ENCODE measurements at regions not wholly inside any gene's neighbourhood (a gene's known extent, or its start where the extent isn't known, plus 50 kb on each side); places are given as distances from the start of the nearest gene placed in this dataset.

DNA sequence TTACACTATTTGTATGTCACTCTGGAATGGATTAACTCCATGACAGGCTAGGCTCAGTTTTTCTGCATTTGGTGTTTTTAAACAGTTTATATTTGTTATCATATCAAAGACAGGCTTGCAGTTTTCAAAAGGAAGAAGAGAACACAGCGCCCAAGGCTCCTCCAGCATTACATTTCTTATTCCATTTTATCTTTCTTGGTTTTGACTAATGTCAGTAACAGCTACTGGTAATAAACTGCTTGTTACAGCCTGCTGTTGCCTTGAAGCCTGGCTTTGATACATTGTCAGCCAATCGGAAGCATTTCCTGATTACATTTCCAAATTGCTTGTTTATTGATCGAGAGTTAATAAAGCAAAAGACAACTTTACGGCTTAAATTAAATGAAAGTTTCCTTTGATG, 166.0 kb upstream of the MDFIC start:
- ATAC-seq: no peak

DNA sequence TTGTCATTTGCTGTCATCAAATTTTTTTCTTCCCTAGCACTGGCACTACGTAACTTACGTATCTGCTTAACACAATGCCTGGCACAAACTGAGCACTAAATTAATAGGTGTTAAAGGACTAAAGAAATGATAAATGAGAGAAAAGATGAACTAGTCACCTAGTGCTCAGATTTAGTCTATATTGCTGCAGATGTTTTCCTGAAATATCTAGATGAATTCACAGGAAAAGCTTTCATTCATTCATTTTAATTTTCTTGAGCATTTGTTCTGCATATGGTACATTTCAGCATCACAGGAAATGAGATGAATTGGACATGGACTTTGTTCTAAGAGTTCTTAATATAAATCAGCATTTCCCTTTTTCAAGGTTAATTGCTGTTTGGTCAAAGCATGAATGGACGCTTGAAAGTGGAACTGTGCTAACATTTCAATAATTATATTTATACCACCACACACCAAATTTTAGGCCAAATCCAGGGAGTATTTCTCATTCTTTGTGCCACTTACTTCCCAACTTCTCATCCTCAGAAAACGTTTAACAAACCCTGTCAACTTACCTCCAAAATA, 163.2 kb upstream of the MDFIC start:
- ATAC-seq: no peak

DNA sequence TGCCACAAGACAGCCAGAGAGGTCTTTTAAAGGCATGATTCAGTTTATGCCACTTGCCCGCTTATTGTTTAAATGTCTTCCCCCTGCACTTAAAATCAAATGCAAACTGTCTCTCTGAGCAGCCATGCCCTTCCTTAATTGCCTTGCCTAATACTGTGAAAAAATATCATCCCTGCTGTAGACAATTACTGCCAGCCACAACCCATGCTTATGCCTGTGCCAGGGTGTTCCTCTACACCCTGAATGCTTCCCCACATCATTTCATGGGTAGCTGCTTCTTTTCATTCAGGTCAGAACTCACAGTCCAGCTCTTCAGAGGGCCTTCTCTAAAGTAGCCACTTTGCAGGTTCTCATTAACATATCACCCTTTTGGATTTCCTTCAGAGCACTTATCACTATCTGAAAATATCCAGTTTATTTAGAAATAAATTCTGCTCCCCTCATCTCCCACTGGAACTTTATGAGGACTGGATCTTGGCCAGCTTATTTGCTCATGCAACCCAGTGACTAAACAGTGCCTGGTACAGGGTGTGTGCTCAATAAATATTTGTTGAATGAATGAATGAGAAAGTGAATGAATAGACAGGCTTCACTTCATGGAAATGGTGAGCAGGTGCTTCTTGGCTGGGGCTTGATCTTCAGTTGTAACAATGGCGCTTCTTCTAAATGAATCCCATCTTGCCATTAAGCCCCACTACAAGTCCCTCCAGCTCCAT, 162.4 kb upstream of the MDFIC start:
- ATAC-seq: no peak

DNA sequence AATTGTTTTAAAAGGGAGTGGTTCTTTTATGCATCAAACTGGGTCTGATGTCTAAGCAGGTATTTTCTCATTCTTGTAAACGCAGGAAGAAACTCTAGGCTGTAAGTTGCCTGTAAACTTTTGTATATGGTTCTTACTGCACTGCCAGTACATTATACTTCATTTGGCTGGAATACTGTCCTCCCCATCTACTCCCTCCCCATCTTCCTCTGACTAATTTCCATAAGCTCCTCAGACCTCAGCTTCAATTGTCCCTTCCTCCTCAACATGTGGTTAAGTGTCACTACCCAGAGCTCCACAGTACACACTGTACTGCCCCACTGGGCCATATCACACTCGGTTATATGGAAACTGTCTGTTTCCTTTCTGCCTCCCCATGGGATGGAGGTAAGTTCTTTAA, 161.4 kb upstream of the MDFIC start:
- ATAC-seq: no peak

DNA sequence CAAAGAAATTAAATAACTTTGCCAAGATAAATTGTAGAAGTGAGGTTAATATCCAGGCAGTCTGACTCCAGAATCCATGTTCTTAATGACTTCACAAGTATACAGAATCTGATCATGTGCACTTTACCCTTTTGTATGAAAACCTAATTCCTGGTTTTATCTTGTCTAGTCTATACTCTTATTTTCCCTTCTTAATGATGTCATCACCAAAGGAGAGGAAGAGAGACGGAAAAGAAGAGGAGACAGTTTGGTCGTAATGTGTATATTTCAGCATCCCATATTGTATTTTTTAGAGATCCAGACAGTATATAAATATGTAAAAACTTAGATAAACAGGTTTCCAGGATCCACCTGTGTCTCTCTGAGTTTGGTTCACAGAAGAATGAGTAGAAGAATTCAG, 159.9 kb upstream of the MDFIC start:
- ATAC-seq: no peak

DNA sequence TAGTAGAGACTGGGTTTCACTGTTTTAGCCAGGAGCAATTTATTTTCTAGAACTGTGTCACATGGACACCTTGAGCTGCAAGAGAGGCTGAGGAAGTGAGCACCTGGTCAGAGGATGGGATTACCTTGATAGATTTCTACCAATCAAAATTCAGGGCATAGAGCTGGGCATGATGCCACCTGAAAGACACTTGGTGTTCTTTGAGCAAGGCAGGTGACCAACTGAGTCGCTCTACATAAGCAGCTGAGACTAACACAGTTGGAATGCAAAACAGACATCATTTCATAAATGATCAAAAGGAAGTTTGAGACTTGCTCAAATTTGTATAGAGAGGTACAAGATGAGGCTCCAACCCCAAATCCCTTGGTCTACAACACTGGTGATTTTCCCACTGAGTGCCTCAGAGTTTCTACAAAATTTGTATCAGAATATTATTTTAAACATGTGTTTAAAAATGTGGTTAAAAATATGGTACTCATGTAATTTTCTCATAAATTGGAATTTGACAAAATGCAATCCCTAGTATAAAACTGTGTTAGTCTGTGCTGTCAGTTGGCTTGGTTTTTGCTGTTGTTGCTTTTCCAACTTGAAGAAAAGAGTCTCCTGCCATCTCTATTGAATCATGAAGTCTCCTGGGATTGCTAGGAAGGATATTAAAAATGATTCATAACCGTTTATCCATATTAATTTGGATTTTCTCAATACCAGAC, 156.4 kb upstream of the MDFIC start:
- ATAC-seq: no peak

DNA sequence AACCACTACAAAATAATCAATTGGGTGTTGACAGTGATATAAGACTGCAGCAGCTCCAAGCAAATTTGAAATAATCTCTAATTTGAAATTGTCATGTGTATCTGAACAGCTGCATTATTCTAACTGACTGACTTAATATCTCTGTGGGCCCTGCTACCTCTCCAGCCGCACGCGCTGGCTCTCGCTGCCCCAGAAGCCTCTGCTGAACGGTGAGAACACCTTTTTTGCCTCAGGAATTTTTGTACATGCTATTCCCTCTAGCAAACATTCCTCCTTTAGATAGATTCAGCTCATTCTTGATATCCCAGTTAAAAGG, 155.9 kb upstream of the MDFIC start:
- ATAC-seq: no peak

DNA sequence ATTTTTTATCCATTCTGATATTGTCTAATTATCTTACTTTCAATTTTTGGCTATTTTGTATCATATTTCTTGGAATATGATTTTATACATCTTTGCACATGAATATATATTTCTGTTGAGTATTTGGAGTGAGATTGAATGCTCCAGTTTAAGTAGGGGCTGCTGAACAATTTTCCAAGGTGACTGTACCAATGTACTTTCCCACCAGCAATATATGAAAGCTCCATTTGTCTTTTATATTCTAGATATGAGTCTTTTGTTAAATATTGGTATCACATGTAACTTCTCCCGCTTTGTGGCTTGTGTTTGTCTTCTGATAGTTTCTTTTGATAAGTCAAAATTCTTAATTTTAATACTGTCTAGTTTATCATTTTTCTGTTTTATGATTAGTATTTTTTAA, 144.6 kb upstream of the MDFIC start:
- ATAC-seq: no peak

DNA sequence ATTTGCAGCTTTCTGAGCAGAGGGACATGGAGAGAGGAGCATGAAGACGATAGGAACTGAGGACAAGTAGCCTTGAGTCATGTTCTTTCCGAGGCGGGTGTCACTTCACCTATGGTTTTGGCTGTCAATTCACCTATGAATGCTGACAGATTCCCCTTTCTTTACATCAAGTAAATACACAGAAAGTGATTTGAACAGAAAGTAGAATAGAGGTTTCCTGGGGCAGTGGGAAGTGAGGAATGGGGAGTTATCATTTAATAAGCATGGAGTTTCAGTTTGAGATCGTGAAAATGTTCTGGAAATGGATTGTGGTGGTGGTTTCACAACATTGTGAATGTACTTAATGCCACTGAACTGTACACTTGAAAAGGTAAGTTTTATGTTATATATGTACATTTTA, 138.4 kb upstream of the MDFIC start:
- ATAC-seq: no peak

DNA sequence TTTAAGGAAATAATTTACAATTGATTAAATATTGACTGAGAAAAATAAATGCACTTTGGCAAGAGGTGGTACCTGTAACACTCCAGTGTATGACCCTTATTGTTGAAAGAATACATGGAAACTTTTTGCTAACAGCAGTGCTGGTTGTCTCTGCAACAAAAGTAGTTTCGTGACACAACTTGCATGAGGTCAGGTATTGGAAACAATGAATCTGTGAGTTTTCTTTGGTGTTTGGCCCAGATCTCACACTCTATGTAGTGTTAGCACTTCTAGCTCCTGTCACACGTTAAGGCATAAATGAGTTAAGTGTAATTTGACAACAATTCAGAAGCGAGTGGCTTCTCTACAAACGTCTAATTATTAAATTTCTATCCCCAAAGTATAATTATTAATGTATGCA, 137.7 kb upstream of the MDFIC start:
- peak; percentile 30 to 48 for ATAC-seq

DNA sequence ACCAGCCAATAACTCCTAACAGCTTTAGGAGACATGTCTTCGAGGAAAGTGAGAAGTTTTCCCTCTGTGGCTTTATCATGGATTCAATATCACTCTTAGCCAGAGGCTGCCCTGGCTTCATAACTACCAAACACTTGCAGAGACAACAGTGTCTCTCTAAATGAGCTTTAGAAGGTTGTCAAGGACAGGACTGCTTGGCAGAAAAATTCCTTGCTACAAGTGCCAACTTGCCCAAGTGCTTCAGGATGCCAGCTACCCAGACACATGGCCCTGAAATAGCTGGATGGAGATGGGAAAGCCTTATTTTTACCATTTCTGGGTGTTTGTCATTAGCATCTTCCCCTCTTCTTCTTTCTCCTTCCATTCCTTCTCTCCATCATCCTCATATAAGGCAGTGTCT, 137.1 kb upstream of the MDFIC start:
- no peak for ATAC-seq

DNA sequence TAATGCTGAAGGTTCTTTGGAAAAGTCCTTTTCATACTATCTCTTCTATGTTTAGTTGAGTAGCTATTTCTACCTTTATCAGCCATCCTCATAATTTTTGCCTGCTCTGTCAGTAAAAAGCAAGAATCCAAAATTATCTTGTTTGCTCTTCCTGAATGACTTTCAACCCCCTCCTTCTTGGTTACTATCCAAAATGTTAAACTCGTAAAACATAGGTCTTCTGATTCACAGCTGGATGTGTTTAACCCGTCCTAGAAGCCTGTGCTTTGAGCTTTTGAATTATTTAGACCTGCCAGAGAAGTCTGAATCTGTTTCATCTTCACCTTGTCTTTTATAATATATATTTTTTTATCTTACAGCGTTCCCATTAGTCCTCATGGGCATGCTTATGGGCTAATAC, 136.4 kb upstream of the MDFIC start:
- ATAC-seq: no peak

DNA sequence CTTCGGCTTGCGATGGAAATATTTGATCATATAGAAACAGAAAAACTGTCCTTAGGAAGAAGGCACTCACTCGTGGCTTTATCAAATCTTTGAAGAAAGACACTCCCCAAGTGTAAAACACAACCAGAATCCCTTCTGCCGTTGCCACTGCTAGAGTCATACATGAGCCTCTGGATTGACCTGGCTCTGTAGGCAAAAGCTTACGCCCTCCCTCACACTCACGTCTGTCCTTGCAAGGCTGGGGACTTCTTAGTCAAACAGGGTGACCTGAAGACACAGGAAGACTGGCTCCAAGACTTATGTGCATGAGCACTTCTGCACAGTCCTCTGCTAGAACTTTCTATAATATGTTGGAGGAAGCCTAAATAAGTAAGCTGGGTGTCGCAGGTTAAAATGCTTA, 135.4 kb upstream of the MDFIC start:
- ATAC-seq: no peak

DNA sequence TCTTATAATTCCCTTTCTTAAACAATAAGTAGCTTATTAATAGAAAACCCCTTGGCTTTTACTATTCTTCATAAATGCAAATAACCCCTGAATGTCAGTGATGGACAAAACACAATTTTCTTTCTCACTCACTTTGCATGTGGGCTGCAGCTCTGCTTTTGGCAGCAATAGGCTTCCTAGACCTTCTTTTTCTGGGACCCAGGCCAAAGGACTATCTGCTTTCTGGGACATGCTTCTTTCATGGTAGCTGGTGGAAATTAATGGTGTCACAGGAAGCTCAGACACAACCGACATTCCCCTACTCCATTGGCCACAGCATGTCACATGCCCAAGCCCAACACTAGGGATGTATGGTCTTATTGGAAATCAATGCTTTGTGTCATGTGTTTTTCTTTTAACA, 134.3 kb upstream of the MDFIC start:
- ATAC-seq: no peak

DNA sequence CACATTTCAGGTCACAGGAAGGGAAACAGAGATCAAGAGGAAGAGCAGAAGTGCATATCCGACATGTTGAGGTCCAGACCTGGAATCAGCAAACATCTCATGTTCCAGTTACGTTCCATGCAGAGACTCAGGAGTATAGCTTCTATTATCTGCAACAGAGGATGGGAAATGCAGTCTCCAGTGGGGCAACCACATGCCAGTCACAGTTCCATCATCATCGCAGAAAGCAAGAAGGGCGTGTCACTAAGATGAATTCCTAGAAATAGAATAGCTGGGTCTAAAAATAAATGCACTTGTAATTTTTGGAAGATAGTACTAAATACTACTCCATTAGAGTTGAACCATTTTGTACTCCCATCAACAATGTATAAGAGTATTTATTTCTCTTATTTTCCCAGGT, 133.2 kb upstream of the MDFIC start:
- ATAC-seq: no peak

DNA sequence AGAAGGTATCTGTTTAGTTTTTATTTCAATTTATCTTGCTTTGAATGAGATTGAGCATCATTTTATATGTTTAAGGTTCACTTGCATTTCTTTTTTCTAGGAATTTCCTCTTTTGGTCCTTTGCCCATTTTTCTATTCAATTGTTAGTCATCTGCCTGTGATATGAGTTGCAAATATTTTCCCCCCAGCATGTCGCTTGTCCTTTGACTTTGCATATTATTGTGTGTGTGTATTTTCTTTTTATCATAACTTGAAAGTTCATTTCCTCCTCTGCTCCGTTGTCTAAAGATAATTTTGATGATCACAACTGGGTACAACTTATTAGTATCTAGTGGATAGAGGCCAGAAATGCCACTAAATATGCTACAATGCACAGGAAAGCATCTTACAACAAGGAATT, 132.7 kb upstream of the MDFIC start:
- ATAC-seq: no peak

DNA sequence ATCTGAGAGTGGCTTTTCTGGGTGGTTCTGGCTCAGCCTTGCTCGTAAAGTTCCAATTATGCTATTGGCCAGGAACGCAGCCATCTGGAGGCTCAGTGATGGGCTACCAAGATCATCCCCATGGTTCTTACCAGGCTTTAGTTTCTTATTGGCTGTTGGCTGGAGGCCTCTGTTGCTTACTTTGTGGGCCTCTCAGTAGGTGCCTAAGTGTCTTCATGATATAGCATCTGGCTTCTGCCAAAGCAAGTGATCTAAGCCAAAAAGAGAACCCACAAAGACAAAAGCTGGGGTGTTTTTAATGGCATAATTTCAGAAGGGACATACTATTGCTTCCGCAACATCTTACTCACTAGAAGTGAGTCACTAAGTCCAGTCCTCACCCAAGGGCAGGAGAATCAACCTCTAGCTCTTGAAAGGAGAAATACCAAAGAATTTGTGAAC, 132.0 kb upstream of the MDFIC start:
- peak in 1 of 2 donors; percentile 36 for ATAC-seq

DNA sequence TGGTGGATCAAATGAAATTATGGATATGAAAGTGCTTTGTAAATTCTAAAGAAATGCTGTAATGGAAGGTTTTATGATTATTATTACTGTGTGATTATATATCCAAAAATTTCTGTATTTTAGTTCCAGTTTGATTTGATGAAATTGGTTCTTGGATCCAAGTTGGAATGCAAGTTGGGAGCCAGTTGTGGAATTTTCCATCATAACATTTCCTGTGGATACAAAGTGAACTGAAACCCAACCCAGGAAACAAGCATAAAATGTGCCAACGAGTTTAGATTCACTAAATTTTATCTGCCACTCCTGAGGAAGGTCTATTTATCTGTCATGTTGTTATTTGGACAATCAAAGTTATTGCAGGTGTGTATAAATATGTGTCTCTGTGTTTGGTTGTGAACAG, 131.4 kb upstream of the MDFIC start:
- ATAC-seq: no peak

DNA sequence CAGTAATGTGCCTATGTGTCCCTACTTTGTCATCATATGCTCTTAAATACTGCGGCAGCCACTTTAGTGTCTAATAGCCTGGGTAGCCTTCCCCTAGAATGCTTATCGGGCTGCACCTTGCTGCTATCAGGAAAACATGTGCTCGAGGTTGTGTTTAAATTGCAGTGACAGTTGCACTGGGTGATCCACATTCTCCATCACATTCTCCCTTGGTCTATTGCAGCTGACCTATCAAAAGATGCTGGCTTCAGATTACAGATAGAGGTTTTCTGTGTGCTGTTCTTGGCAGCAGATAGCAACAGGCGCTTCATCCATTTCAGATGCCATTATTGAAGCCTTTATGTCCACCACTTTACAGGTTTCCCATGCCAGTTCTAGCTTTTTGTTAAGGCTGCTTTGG, 130.1 kb upstream of the MDFIC start:
- no peak for ATAC-seq

DNA sequence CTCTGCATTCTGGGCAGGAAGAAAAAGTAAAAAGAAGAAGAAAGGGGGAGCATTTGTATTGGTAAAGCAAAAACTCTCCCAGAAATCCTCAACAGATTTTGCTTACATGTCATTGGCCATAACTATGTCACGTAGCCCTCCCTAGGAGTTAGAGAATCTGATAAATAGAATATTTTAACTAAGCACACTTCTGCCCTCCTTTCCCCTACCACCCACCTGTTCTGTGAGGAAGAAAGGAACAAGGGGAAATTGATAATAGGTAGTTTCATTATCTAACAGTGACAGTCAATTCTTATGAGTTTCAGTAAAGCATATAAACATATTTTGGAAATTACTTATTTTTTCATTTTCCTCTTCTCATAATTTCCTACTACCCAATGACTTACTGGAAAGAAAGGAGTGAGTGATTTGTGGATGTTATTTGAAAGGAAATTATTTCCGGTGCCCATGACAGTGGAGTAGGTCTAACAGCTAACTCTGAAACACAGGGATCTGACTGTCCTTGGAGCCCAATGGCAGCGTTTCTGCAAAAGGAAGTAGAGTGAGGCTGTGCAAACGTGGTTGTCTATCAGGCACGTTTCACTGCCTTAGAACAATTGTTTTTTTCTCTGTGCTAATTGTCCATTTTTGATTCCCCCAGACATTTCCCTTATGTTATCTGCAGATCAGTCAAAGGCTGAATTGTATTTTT, 128.6 kb upstream of the MDFIC start:
- ATAC-seq: peak; percentile 34 to 42

DNA sequence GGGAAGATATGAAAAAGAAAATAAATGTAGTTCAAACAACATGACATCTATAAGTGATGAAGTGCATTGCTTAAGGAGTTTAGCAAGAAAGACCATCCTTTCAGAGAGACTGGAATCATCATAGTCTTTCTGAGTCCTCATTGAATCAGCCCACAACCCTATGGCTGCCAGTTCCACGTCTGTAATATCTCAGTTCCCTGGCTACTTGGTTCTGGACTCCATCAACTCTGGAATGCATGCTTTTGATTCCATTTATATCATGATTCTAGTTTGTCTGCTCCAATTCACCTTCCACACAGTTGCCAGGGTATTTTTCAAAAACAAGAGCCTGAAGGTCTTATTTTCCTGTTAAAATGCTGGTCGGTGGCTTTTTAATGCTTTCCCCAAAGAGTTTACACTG, 126.4 kb upstream of the MDFIC start:
- no peak for ATAC-seq

DNA sequence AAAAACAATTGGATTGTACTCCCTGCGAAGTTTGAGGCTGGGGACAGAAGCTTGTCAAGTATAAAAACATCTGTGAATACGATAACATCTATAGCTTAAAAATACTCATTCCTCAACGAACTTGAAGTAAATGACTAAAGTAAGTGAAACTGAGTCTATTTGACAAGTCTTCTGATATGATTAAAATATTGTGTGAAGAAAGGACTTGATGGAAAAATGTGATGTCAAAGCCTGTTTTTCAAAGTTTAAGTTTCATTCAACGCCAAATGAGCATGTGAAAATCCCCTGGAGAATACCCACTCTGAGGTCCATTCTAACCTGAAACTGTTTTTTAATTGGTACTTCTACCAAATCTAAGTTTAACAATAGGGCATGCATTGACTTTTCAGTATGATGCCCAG, 122.3 kb upstream of the MDFIC start:
- peak; percentile 65 to 72 for ATAC-seq

DNA sequence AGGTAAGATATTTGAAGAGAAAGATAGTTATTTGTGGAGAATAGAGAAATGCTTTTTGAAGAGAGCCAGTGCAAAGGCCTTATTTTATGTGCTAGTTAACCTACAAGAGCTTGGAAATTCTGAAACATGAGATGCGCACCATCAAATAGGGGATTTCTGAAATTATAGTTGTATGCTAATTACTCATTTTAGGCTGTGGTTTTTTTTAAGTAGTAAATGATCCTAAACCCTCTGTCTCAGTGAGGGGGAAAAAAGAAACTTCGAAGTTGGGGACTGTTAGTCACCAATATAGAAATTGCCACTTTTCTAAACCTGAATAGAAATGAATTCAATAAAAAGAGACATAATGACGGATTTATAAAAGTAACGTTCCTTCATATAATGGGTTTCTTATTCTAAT, 119.3 kb upstream of the MDFIC start:
- peak; percentile 60 to 68 for ATAC-seq

DNA sequence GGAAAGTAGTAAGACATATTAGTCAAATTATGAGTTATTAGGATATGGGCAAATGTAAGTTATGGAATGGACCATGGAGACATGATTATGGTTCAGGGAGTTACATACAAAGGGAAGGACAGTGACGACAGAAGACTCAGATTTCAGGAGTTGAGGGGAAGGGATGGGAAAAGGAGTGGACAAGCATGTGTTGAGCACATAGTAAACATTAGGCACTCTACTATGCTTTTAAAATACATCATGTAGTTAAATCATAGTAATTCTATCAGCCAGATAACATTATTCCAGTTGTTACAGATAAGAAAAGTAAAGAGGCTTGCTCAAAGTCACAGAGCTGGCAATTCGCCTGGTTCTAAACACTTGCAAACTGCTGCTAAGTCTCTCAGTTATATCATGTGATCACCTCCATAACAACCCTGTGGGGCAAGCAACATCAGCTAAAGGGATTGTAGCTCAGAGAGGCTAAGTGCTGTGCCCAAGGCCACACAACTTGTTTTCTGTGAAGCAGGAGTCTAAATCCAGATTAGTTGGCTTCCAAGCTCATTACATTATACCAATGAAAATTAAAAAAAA, 115.2 kb upstream of the MDFIC start:
- ATAC-seq: no peak

All from activated CD4-positive, CD25-positive, alpha-beta regulatory T cell treated with anti-CD3 and anti-CD28 coated beads, Interleukin-2, amount 50 U/mL, for 24 hours (primary cell).